Osteocyte (in vitro differentiated cells): ENCODE measurements at regions not wholly inside any gene's neighbourhood (a gene's known extent, or its start where the extent isn't known, plus 50 kb on each side); places are given as distances from the start of the nearest gene placed in this dataset.

Experiments
- DNase-seq: peaks from one replicate; pipeline ENCODE4 v3.0.0; 2021; ENCODE audit warnings: mixed read lengths; ENCODE audit not compliant: unreplicated experiment; ENCODE audit errors: extremely low spot score
- H3K27ac Mint-ChIP-seq: one replicate; pipeline ENCODE4 v1.8.0; 2021; ENCODE audit warnings: mild to moderate bottlenecking, mixed read lengths; ENCODE audit not compliant: unreplicated experiment
- H3K27me3 Mint-ChIP-seq: one replicate; pipeline ENCODE4 v1.8.0; 2021; ENCODE audit warnings: mixed read lengths; ENCODE audit not compliant: unreplicated experiment
- H3K36me3 Mint-ChIP-seq: one replicate; pipeline ENCODE4 v1.8.0; 2021; ENCODE audit warnings: mixed read lengths; ENCODE audit not compliant: unreplicated experiment
- H3K4me1 Mint-ChIP-seq: one replicate; pipeline ENCODE4 v1.8.0; 2021; ENCODE audit warnings: mixed read lengths; ENCODE audit not compliant: unreplicated experiment
- H3K4me3 Mint-ChIP-seq: one replicate; pipeline ENCODE4 v1.8.0; 2021; ENCODE audit warnings: mild to moderate bottlenecking, moderate library complexity, mixed read lengths; ENCODE audit not compliant: unreplicated experiment
- H3K9me3 Mint-ChIP-seq: one replicate; pipeline ENCODE4 v1.8.0; 2021; ENCODE audit warnings: mixed read lengths; ENCODE audit not compliant: unreplicated experiment
- CTCF ChIP-seq: fragments of 200-600 bp; sonication (generic); IDR thresholded peaks from 2 replicates; pipeline ENCODE4 v1.5.0; 2021; ENCODE audit warnings: antibody characterized with exemption, mild to moderate bottlenecking, moderate library complexity

- Mint-ChIP-seq H3K27me3 (peaks cover 14% of the 10 kb centered on the region), H3K27ac (no peak overlapping the region), H3K4me3 (no peak overlapping the region), H3K4me1 (no peaks in the 10 kb centered on the region), H3K9me3 (peaks cover 6% of the 10 kb centered on the region), H3K36me3 (no peaks in the 10 kb centered on the region)
- no peak for TF ChIP-seq CTCF
- DNase-seq, result no peak
Measured at GRCh38 chr20:56815796-56816195, 186.7 kb downstream of the TFAP2C start.

GRCh38 chr20:56816349-56816748, 187.2 kb downstream of the TFAP2C start:
- Mint-ChIP-seq H3K36me3 (no peaks in the 10 kb centered on the region), H3K27ac (no peak overlapping the region), H3K27me3 (peaks cover 20% of the 10 kb centered on the region), H3K4me3 (no peak overlapping the region), H3K4me1 (no peaks in the 10 kb centered on the region), H3K9me3 (peaks cover 6% of the 10 kb centered on the region)
- TF ChIP-seq CTCF, result no peak
- no peak for DNase-seq

GRCh38 chr20:56817780-56818675, 188.9 kb downstream of the TFAP2C start:
- H3K9me3 Mint-ChIP-seq, result peaks cover 6% of the 10 kb centered on the region

GRCh38 chr20:56820984-56821383, 191.9 kb downstream of the TFAP2C start:
- no peak overlapping the region for H3K4me3 Mint-ChIP-seq
- H3K9me3 Mint-ChIP-seq, result peaks cover 6% of the 10 kb centered on the region
- no peak for DNase-seq
- TF ChIP-seq CTCF, result no peak
- peaks cover 23% of the 10 kb centered on the region for H3K27me3 Mint-ChIP-seq
- no peak overlapping the region for H3K27ac Mint-ChIP-seq
- H3K4me1 Mint-ChIP-seq, result no peaks in the 10 kb centered on the region
- H3K36me3 Mint-ChIP-seq, result no peaks in the 10 kb centered on the region

More at GRCh38 chr20:56817780-56818675, 188.9 kb downstream of the TFAP2C start:
- H3K4me1 Mint-ChIP-seq, result no peaks in the 10 kb centered on the region
- DNase-seq, result no peak
- no peak overlapping the region for H3K4me3 Mint-ChIP-seq
- no peak overlapping the region for H3K27ac Mint-ChIP-seq
- H3K27me3 Mint-ChIP-seq, result peaks cover 23% of the 10 kb centered on the region
- H3K36me3 Mint-ChIP-seq, result no peaks in the 10 kb centered on the region
- peak; percentile 13 for TF ChIP-seq CTCF

- Mint-ChIP-seq H3K36me3 (no peaks in the 10 kb centered on the region), H3K27me3 (peaks cover 5% of the 10 kb centered on the region), H3K4me3 (peak overlapping the region; percentile 6), H3K9me3 (no peaks in the 10 kb centered on the region), H3K27ac (peak overlapping the region; percentile 73), H3K4me1 (peaks cover 23% of the 10 kb centered on the region)
- no peak for DNase-seq
- TF ChIP-seq CTCF, result no peak
Measured at GRCh38 chr20:56826306-56826704, 197.2 kb downstream of the TFAP2C start.
